ENCODE measurements at regions not wholly inside any gene's neighbourhood (a gene's known extent, or its start where the extent isn't known, plus 50 kb on each side); places are given as distances from the start of the nearest gene placed in this dataset.

GRCh38 chr18:47628240-47628781 is 302.1 kb downstream of the SMAD2 start:
- H3K27me3 ChIP-seq (ENCODE audit: control insufficient read depth in 3 of 3, insufficient read depth in 3 of 3, low read length in 2 of 3) = peaks cover 0 to 2% (median 0%) of the 10 kb centered on the region in 3 donors
- DNase-seq (no peak), ATAC-seq (ENCODE audit: insufficient read depth, low FRiP score) (no peak)
- no peak for TF ChIP-seq CTCF (IDR thresholded peaks at IDR 0.05; ENCODE audit: control extremely low read depth, extremely low read depth)
- H3K36me3 ChIP-seq (ENCODE audit: control insufficient read depth in 4 of 4, insufficient read depth in 4 of 4, low read length in 4 of 4) = no peaks in the 10 kb centered on the region
- H3K27ac ChIP-seq (ENCODE audit: low read depth in 1 of 2, low read length in 1 of 2) = no peak overlapping the region
- H3K9me3 ChIP-seq (ENCODE audit: control insufficient read depth in 4 of 4, insufficient read depth in 3 of 4, low read length in 3 of 4) = no peaks in the 10 kb centered on the region
- H3K4me3 ChIP-seq = no peak overlapping the region
- peaks cover 0 to 3% (median 0%) of the 10 kb centered on the region in 5 donors for H3K4me1 ChIP-seq (ENCODE audit: control insufficient read depth in 5 of 5, insufficient read depth in 5 of 5, low read length in 5 of 5)
- H3K9ac ChIP-seq (ENCODE audit: insufficient read depth in 1 of 2, low read length in 2 of 2) = no peak overlapping the region

- Histone ChIP-seq H3K9ac (ENCODE audit: insufficient read depth in 1 of 2, low read length in 2 of 2) (no peak overlapping the region), H3K27me3 (ENCODE audit: control insufficient read depth in 3 of 3, insufficient read depth in 3 of 3, low read length in 2 of 3) (peaks cover 0 to 2% (median 0%) of the 10 kb centered on the region in 3 donors), H3K9me3 (ENCODE audit: control insufficient read depth in 4 of 4, insufficient read depth in 3 of 4, low read length in 3 of 4) (no peaks in the 10 kb centered on the region), H3K4me1 (ENCODE audit: control insufficient read depth in 5 of 5, insufficient read depth in 5 of 5, low read length in 5 of 5) (no peaks in the 10 kb centered on the region), H3K27ac (ENCODE audit: low read depth in 1 of 2, low read length in 1 of 2) (no peak overlapping the region), H3K36me3 (ENCODE audit: control insufficient read depth in 4 of 4, insufficient read depth in 4 of 4, low read length in 4 of 4) (no peaks in the 10 kb centered on the region), H3K4me3 (no peak overlapping the region)
- DNase-seq (no peak), ATAC-seq (ENCODE audit: insufficient read depth, low FRiP score) (no peak)
- no peak for TF ChIP-seq CTCF (IDR thresholded peaks at IDR 0.05; ENCODE audit: control extremely low read depth, extremely low read depth)
- WGBS, 2 donors = 71 to 72% methylated on average over 3 of the region's 3 CpGs
Observed at GRCh38 chr18:47627030-47627429, 303.4 kb downstream of the SMAD2 start.

GRCh38 chr18:47619771-47620448 is 310.5 kb downstream of the SMAD2 start:
- DNase-seq = no peak
- Histone ChIP-seq H3K36me3 (ENCODE audit: control insufficient read depth in 4 of 4, insufficient read depth in 4 of 4, low read length in 4 of 4) (no peaks in the 10 kb centered on the region), H3K4me3 (no peak overlapping the region), H3K27me3 (ENCODE audit: control insufficient read depth in 3 of 3, insufficient read depth in 3 of 3, low read length in 2 of 3) (no peaks in the 10 kb centered on the region), H3K9me3 (ENCODE audit: control insufficient read depth in 4 of 4, insufficient read depth in 3 of 4, low read length in 3 of 4) (peaks cover 0 to 3% (median 0%) of the 10 kb centered on the region in 4 donors), H3K4me1 (ENCODE audit: control insufficient read depth in 5 of 5, insufficient read depth in 5 of 5, low read length in 5 of 5) (no peaks in the 10 kb centered on the region), H3K27ac (ENCODE audit: low read depth in 1 of 2, low read length in 1 of 2) (no peak overlapping the region), H3K9ac (ENCODE audit: insufficient read depth in 1 of 2, low read length in 2 of 2) (no peak overlapping the region)
- 92 to 95% methylated on average over 3 of the region's 3 CpGs for WGBS, 2 donors
- ATAC-seq (ENCODE audit: insufficient read depth, low FRiP score) = no peak
- no peak for TF ChIP-seq CTCF (IDR thresholded peaks at IDR 0.05; ENCODE audit: control extremely low read depth, extremely low read depth)

Data from lung (tissue), 11 donors.